Osteoblast (primary cell): ENCODE measurements at regions not wholly inside any gene's neighbourhood (a gene's known extent, or its start where the extent isn't known, plus 50 kb on each side); places are given as distances from the start of the nearest gene placed in this dataset.

Source experiments
- DNase-seq: peaks from one replicate; pipeline ENCODE4 v3.0.0; 2011; ENCODE audit warnings: low spot score, mixed read lengths; ENCODE audit not compliant: insufficient read length; ENCODE audit errors: missing footprints
- H2AFZ ChIP-seq: 2 replicates; pipeline ENCODE4 v1.6.0; 2011; ENCODE audit warnings: mild to moderate bottlenecking, low read length
- H3K27ac ChIP-seq: 2 replicates; pipeline ENCODE4 v1.5.1; 2011; ENCODE audit warnings: mild to moderate bottlenecking, low read depth, low read length, moderate library complexity
- H3K27me3 ChIP-seq: 2 replicates; pipeline ENCODE4 v1.6.0; 2012; ENCODE audit warnings: mild to moderate bottlenecking, control low read depth, inconsistent platforms, low read length, moderate library complexity; ENCODE audit not compliant: insufficient read depth
- H3K36me3 ChIP-seq: 2 replicates; pipeline ENCODE4 v1.5.1; 2011; ENCODE audit warnings: mild to moderate bottlenecking, low read length, control low read depth, moderate library complexity; ENCODE audit not compliant: insufficient read depth
- H3K4me1 ChIP-seq: 2 replicates; pipeline ENCODE4 v1.5.1; 2011; ENCODE audit warnings: mild to moderate bottlenecking, low read length, control low read depth, moderate library complexity; ENCODE audit not compliant: insufficient read depth
- H3K4me2 ChIP-seq: 2 replicates; pipeline ENCODE4 v1.6.0; 2011; ENCODE audit warnings: mild to moderate bottlenecking, low read length; ENCODE audit not compliant: insufficient read depth
- H3K4me3 ChIP-seq: fragments of 200-600 bp; sonication (generic); 3 replicates; pipeline ENCODE4 v1.5.1; 2012; ENCODE audit warnings: mild to moderate bottlenecking, low read length, inconsistent platforms; ENCODE audit not compliant: insufficient read depth
- H3K79me2 ChIP-seq: 2 replicates; pipeline ENCODE4 v1.6.0; 2012; ENCODE audit warnings: mild to moderate bottlenecking, low read length, control low read depth, inconsistent platforms; ENCODE audit not compliant: insufficient read depth
- H3K9me3 ChIP-seq: 2 replicates; pipeline ENCODE4 v1.5.1; 2011; ENCODE audit warnings: low read depth, low read length, control low read depth
- H4K20me1 ChIP-seq: 2 replicates; pipeline ENCODE4 v1.6.0; 2012; ENCODE audit warnings: mild to moderate bottlenecking, low read length, control low read depth; ENCODE audit not compliant: insufficient read depth
- TF ChIP-seq, protein P1 (sequence below): IDR thresholded peaks from 2 replicates; pipeline ENCODE4 v1.5.1; 2011; ENCODE audit warnings: mild to moderate bottlenecking, low read depth, low read length, moderate library complexity; ENCODE audit errors: extremely low read depth

- H3K4me3 ChIP-seq = no peak overlapping the region
- H4K20me1 ChIP-seq = no peaks in the 10 kb centered on the region
- H3K4me1 ChIP-seq = no peaks in the 10 kb centered on the region
- DNase-seq = no peak
- H3K4me2 ChIP-seq = no peak overlapping the region
- H3K27ac ChIP-seq = no peak overlapping the region
- H3K36me3 ChIP-seq = no peaks in the 10 kb centered on the region
- H3K79me2 ChIP-seq = no peaks in the 10 kb centered on the region
- TF ChIP-seq, protein P1, sequence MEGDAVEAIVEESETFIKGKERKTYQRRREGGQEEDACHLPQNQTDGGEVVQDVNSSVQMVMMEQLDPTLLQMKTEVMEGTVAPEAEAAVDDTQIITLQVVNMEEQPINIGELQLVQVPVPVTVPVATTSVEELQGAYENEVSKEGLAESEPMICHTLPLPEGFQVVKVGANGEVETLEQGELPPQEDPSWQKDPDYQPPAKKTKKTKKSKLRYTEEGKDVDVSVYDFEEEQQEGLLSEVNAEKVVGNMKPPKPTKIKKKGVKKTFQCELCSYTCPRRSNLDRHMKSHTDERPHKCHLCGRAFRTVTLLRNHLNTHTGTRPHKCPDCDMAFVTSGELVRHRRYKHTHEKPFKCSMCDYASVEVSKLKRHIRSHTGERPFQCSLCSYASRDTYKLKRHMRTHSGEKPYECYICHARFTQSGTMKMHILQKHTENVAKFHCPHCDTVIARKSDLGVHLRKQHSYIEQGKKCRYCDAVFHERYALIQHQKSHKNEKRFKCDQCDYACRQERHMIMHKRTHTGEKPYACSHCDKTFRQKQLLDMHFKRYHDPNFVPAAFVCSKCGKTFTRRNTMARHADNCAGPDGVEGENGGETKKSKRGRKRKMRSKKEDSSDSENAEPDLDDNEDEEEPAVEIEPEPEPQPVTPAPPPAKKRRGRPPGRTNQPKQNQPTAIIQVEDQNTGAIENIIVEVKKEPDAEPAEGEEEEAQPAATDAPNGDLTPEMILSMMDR = no peak
- no peak overlapping the region for H2AFZ ChIP-seq
- H3K9me3 ChIP-seq = no peaks in the 10 kb centered on the region
- no peaks in the 10 kb centered on the region for H3K27me3 ChIP-seq
These were observed 73.4 kb upstream of the ZNF678 start for GRCh38 chr1:227490001-227490400.

DNA sequence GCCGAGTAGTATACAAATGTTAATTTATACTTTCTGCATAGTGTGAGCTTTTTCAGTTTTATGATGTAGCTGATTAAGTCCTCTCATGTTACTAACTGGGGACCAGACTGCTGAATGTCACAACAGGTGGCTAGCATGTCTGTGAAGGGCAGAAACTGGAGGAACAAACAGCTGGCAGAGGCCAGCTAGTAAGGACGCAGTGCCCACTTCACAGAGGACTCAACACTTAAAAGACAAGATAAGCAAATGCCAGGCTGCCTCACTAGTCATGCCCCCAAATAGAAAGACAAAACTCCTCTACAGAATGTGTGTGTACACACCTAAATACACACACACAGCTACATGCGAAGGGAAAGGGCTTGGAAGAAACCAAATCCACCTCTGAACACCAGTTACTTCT is 73.8 kb upstream of the ZNF678 start:
- Histone ChIP-seq H2AFZ (no peak overlapping the region), H3K79me2 (no peaks in the 10 kb centered on the region)
- no peak for DNase-seq

GRCh38 chr1:227487606-227488005 is 75.8 kb upstream of the ZNF678 start:
- TF ChIP-seq, protein P1 = no peak
- Histone ChIP-seq H3K4me3 (no peak overlapping the region), H3K9me3 (no peaks in the 10 kb centered on the region), H2AFZ (no peak overlapping the region), H3K27ac (no peak overlapping the region), H3K27me3 (no peaks in the 10 kb centered on the region), H4K20me1 (no peaks in the 10 kb centered on the region), H3K4me2 (no peak overlapping the region), H3K4me1 (no peaks in the 10 kb centered on the region), H3K79me2 (no peaks in the 10 kb centered on the region), H3K36me3 (no peaks in the 10 kb centered on the region)
- DNase-seq = no peak

More for the DNA sequence above, 73.8 kb upstream of the ZNF678 start:
- no peak overlapping the region for H3K4me3 ChIP-seq
- no peak overlapping the region for H3K4me2 ChIP-seq
- no peaks in the 10 kb centered on the region for H3K4me1 ChIP-seq
- H3K36me3 ChIP-seq = no peaks in the 10 kb centered on the region
- no peaks in the 10 kb centered on the region for H4K20me1 ChIP-seq
- no peaks in the 10 kb centered on the region for H3K27me3 ChIP-seq
- TF ChIP-seq, protein P1 = no peak
- no peaks in the 10 kb centered on the region for H3K9me3 ChIP-seq
- no peak overlapping the region for H3K27ac ChIP-seq

DNA sequence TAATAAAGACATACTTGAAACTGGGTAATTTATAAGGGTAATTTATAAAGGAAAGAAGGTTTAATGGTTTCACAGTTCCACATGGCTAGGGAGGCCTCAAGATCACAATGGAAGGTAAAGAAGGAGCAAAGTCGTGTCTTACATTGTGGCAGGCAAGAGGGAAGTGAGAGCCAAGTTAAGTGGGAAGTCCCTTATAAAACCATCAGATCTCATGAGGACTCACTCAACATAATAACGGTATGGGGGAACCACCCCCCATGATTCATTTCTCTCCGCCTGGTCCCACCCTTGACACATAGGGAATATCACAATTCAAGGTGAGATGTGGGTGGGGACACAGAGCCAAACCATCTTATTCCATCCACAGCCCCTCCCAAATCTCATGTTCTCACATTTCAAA is 76.8 kb upstream of the ZNF678 start:
- no peaks in the 10 kb centered on the region for H3K9me3 ChIP-seq
- no peak overlapping the region for H3K4me3 ChIP-seq
- TF ChIP-seq, protein P1 = no peak
- H3K27ac ChIP-seq = no peak overlapping the region
- no peaks in the 10 kb centered on the region for H4K20me1 ChIP-seq
- H3K27me3 ChIP-seq = no peaks in the 10 kb centered on the region
- no peaks in the 10 kb centered on the region for H3K36me3 ChIP-seq
- no peaks in the 10 kb centered on the region for H3K79me2 ChIP-seq
- DNase-seq = no peak
- no peak overlapping the region for H3K4me2 ChIP-seq
- H2AFZ ChIP-seq = no peak overlapping the region
- no peaks in the 10 kb centered on the region for H3K4me1 ChIP-seq
